ENCODE measurements at regions not wholly inside any gene's neighbourhood (a gene's known extent, or its start where the extent isn't known, plus 50 kb on each side); places are given as distances from the start of the nearest gene placed in this dataset.

DNA sequence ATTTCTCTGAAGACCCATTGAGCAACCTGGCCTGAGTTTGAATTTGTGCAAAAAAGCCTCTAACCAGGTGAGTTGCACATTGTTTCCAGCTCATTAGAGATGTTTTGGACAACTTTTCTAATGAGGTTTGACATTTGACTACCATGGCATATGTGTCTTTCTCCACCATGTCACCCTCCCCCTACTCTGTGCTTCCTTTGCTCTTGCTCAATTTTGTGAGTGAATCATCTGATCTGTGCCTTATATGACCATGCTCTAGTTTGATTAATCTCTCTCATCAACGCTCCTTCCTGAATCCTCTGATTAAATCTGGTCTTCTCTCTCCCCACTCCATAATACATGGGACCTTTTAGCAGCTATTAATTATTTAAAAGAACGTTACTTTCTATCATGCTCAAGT, 144.8 kb upstream of the SAMSN1 start:
- TF ChIP-seq, protein P1, sequence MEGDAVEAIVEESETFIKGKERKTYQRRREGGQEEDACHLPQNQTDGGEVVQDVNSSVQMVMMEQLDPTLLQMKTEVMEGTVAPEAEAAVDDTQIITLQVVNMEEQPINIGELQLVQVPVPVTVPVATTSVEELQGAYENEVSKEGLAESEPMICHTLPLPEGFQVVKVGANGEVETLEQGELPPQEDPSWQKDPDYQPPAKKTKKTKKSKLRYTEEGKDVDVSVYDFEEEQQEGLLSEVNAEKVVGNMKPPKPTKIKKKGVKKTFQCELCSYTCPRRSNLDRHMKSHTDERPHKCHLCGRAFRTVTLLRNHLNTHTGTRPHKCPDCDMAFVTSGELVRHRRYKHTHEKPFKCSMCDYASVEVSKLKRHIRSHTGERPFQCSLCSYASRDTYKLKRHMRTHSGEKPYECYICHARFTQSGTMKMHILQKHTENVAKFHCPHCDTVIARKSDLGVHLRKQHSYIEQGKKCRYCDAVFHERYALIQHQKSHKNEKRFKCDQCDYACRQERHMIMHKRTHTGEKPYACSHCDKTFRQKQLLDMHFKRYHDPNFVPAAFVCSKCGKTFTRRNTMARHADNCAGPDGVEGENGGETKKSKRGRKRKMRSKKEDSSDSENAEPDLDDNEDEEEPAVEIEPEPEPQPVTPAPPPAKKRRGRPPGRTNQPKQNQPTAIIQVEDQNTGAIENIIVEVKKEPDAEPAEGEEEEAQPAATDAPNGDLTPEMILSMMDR (IDR thresholded peaks at IDR 0.05): no peak
- TF ChIP-seq POLR2A (IDR thresholded peaks at IDR 0.05) (no peak), POLR2AphosphoS5 (IDR thresholded peaks at IDR 0.05) (no peak), EP300 (IDR thresholded peaks at IDR 0.05) (no peak)
